DND-41 (cell line): ENCODE measurements at regions not wholly inside any gene's neighbourhood (a gene's known extent, or its start where the extent isn't known, plus 50 kb on each side); places are given as distances from the start of the nearest gene placed in this dataset.

Experiments used
- EZH2 ChIP-seq: IDR thresholded peaks from 3 replicates; pipeline ENCODE4 v1.6.1; 2012; ENCODE audit warnings: borderline replicate concordance, low read depth, mild to moderate bottlenecking, moderate library complexity, low read length, inconsistent platforms; ENCODE audit not compliant: severe bottlenecking
- TF ChIP-seq, protein P1 (sequence below): IDR thresholded peaks from 2 replicates; pipeline ENCODE4 v1.5.1; 2012; ENCODE audit warnings: borderline replicate concordance, low read length, moderate library complexity, mild to moderate bottlenecking; ENCODE audit not compliant: poor library complexity, severe bottlenecking; ENCODE audit errors: extremely low read depth

DNA sequence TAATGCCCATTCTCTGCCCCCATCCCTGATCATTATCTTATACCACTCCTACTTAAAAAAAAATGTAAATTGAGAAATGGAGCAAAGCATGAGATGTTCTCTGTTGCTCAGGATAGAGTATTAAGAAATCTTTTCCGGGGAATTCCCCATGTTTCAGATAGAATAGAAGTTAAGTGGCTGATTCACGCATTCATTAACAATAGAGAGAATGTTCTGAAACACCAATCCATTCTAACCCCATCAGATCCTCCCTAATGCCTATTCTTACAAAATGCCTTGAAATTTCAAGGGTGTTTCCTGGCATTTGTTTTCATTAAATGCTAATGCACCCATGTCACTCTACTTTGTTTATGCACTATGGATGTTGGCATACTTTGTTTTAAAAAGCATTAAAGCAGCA lies 101.1 kb downstream of the AREG start:
- TF ChIP-seq, protein P1, sequence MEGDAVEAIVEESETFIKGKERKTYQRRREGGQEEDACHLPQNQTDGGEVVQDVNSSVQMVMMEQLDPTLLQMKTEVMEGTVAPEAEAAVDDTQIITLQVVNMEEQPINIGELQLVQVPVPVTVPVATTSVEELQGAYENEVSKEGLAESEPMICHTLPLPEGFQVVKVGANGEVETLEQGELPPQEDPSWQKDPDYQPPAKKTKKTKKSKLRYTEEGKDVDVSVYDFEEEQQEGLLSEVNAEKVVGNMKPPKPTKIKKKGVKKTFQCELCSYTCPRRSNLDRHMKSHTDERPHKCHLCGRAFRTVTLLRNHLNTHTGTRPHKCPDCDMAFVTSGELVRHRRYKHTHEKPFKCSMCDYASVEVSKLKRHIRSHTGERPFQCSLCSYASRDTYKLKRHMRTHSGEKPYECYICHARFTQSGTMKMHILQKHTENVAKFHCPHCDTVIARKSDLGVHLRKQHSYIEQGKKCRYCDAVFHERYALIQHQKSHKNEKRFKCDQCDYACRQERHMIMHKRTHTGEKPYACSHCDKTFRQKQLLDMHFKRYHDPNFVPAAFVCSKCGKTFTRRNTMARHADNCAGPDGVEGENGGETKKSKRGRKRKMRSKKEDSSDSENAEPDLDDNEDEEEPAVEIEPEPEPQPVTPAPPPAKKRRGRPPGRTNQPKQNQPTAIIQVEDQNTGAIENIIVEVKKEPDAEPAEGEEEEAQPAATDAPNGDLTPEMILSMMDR = no peak
- TF ChIP-seq EZH2 = no peak
